HPDE6-E6E7 (cell line): ENCODE measurements at regions not wholly inside any gene's neighbourhood (a gene's known extent, or its start where the extent isn't known, plus 50 kb on each side); places are given as distances from the start of the nearest gene placed in this dataset.

Experiments
- DNase-seq: peaks from one replicate; pipeline ENCODE4 v3.0.0; 2011; ENCODE audit warnings: missing footprints; ENCODE audit errors: extremely low spot score

DNA sequence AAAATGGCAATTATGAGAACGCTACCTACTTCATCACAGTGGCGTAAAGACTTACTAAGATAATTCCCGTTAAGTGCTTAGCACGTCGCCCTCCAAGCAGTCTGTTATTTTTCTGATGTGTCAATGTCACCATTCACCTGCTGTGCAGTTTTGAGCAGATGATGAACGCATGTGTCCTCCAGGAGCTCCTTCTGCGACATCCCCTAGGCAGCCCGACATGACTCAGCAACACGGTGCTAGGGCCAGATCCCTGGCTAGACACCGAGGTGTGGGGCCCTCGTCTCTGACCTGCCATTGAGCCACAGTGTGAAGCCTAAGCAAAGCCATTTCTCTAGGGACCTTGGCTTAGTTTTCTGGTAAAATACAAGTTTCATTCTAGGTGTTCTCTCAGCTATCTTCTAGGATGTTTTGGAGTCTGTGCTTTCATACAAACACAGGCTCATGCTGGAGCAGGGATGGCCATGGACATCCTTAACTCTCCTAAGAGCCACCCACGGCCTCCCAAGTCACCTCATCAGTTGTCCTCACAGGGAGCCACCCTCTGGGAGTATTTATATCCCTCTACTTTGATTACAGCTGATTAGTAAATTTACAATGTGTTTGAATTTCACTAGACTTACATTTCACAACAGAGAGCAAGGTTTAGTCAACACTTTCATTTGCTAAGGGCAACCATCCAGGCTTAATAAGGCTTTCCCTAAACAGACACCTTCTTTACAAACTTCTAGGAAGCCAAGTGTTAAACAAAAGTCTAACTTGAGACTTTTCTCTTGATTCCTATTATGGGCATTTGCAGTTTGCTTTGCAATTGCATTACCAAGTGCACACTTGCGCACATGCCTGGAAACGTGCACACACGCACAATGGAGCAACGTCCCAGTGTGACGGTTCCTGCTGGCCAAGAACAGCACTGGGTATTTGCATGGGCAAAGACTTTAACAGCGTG, 376.8 kb upstream of the ID2 start:
- DNase-seq = no peak

DNA sequence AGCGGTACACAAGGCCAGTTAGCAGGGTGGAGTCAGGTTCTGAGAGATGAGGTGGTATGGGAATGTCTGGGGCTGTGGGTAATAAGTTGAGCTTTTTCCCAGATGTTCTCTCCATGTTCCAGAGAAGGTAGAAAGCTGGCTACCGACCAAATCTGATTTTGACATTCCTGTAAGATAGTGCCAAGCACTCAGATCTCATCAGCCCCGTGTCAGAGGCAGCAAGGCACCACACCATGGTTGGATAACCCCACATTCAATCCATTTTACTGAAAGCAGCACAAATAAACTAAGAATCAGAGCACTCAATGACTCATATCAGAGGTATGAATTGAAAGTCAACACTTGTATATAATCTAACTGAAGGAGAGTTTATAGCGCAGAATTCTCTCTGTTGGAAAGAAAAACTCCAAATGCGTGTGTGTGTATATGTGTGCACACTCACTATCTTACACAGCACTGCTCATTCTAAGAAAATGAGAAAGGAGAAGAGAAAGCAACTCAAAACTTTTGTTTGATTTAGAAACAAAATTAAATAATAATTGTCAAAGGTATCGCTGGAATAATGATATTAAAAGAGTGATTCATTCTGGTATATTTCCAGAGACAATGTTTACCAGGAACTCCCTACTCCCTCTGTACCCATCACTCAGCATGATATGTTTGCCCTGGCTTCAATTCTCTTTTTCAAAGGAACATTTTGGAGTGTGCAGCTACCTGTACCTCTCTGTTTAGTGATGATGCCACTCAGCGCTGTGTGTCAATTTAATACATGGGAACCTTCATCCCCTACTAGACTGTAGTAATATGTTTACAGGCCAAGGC, 375.1 kb upstream of the ID2 start:
- no peak for DNase-seq

DNA sequence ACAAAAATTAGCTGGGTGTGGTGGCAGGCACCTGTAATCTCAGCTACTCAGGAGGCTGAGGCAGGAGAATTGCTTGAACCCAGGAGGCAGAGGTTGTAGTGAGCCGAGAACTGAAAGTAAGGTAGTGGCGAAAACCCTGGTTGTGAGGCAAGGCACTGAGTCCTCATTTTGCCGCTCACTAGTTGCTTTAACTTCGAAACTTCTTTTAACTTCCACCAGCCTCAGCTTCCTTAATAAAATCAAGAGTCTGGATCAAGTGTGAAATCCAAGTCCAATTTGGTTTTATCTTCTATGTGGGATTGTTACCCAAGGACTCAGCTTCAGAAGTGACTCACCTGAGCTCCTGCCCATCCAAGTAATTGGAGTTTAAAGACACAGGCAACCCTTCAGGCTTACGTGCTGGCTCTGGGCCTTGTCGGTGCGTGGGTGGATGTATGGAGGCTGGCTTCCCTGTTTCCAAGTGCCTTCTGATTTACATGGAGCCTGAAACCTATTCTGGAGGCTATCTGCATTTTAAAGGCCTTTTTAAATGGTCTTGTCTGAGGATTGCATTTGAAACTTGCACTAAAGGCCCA, 374.2 kb upstream of the ID2 start:
- DNase-seq = no peak

DNA sequence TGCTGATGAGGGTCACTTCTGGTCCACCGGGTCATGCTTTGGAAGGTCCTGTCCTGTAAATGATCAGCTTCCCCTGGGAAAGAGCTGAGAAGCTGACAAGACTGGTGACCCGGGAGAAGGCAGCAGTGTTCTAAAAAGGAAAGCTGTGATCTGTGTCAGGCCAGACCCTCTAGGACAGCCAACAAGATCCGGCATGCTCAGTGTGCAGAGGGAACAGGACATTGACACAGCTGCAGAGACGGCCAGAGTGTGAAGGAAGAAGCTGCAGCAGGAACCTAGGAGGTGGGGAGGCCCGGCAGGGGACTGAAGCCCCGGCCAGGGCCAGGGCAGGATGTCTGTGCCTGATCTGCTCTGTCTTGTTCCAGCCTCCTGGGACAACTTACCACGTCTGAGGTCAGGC, 372.7 kb upstream of the ID2 start:
- no peak for DNase-seq

DNA sequence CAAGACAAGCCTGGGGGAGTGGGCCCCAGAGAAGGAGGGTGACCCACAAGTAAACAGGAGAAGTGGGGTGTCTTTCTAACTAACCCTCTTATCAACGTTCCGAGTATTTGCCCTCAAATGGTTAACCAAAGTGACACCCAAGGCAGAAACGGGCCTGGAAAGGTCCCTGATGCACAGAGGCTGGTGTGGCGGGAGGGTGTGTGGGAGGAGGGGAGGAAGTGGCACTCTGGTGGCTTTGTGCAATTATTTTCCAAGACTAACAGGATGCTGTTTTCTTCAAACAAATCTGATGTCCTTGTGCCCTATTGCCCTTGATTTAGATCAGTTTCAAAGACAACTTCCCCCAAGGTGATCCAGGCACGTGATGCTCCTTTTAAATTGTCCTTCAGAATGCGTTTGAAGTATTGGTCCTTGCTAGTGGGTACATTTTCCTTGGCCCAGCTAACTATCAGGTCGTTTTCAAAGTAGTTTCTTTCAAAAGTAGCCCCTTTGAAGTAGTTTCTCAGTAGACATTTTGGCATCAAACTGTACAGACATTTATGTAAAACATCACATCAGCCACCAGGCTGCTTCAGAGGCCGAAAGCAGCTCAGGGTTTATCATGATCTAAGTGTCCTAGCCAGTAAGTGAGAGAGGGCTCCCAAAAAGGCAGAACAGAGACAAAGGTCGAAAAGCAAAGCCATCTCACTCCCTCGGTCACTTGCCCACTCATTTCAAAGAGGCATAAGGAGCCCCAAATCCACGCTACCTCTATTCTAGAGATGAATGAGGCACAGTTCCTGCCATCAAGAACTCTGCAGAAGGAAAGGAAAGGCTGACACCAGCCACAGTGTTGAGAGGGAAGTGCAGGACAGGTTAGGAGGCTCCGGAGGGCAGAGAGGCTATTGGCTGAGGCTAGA, 371.1 kb upstream of the ID2 start:
- DNase-seq = no peak

DNA sequence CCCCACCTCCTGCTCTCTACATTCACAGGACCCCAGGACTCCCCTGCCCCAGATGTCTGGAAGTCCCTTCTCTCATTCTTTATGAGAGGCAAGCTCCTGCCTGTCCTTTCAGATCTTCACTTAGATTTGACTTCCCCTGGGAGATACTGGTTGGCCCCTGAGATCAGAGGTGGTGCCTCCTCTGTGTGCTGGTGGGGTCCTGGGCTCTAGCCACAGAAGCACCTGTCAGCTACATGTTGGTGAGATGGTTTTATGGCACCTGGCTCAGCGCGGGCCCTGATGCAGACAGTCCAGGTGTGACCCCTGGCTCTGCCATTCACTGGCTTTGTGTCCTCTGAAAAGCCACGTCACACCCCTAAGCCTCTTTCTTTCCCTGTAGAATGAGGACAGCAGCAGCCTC, 369.6 kb upstream of the ID2 start:
- DNase-seq = no peak

DNA sequence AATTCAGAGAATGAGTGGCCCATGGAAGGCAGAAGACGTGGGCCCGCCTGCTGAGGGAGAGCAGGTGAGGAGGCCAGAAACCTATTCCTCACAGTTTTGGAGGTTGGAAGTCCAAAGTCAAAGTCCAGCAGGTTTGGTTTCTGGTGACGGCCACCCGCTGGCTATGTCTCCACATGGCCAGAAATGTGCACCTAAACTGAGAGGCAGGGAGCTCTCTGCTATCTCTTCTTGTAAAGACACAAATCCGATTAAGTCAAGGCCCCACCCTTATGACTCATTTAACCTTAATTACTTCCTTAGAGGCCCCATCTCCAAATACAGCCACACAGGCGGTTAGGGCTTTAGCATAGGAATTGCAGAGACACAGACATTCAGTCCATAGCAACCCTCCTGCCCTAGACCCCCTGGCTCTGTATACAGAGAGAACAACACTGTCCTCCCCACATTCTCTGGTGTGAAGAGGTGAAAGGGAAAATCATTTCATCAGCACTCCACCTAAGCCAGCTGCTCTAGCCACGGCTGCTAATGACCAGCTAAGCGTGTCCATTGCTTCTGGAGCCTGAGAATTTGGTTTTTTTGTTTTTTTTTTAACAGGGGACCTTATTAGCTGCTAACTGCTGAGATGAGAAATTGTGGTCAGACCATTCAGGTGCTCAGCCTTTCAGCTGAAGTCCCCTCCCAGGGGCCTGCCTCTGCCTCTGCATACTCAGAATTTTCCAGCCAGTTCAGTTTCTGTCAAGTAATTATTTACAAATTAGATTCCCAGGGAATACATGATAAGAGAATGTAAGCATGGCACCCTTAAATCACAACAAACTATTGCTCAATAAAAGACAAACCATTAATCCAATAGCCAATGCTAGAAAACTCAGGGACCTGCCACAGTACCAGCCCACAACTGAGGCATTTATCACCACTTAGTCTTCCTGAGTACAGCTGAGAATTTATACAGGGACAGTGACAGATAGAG, 368.7 kb upstream of the ID2 start:
- no peak for DNase-seq

DNA sequence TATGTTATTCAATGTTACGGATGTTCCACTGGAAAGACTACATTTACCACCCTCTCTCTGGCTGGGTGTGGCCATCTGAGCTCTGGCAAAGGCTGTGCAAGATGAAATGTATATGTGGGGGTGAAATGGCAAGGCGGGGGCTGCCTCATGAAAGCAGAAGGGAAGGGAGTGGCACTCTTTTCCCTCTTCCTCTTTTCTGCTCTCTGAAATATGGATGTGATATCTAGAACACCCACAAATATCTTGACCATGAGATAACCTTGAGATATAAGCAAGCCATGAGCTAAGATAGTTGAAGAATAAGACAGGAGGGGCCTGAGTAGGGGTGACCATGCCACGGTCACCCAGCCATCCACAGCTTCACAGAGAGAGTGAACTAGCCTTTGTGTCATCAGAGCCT, 367.8 kb upstream of the ID2 start:
- no peak for DNase-seq

DNA sequence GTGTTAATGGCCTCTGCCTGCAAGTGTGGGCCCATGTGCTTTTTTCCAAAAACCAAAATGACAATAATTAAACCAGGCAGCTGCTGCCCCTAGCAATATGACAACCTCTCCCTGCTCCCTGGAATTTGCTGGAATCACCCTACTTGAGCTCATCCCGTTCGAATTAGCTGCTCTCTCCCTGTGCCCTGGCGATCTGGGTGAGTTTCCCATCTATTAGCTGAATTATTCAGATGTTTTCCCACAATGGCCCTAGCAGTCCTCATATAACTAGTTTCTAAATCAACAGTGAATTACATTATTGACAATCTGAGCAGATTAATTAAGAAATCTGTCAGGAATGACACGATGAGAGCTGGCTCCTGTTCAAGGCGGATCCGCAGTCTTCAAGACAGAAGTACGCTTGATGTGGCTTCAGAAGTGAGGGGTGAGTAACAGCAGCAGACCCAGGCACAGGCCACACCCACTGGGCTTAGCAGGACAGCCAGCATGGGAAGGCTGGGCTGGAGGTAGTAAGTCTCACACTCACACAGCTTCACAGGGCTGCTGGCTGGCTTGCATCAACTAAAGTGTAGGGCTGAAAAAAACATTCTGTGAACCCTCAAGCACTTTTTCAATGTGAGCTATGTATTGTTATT, 366.2 kb upstream of the ID2 start:
- DNase-seq = no peak

DNA sequence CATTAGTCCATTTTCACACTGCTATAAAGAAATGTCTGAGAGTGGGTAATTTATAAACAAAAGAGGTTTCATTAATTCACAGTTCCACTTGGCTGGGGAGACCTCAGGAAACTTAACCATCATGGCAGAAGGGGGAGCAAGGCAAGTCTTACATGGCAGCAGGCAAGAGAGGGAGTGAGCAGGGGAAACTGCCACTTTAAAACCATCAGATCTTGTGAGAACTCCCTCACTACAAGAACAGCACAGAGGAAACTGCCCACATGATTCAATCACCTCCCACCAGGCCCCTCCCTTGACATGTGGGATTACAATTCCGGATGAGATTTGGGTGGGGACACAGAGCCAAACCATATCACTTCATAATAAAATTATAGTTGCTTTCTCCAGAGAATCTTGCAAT, 365.5 kb upstream of the ID2 start:
- no peak for DNase-seq

DNA sequence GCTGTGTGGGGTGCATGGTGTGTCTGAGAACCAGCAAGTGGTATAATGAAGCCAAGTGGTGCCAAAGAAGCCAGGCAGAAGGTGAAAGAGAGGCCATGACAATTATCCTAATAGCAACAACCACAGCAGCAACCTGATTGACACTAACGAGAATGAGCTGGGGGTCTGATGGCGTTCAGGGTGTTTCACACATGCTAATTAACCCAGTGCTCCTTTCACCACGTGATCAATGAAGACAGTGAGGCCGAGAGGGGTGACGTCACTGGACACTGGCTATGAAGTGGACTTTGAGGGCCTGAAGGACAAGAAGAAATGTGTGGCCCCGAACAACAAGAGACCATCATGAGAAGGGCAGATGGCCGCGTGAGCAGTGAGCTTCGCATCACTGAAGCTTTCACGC, 364.4 kb upstream of the ID2 start:
- no peak for DNase-seq

DNA sequence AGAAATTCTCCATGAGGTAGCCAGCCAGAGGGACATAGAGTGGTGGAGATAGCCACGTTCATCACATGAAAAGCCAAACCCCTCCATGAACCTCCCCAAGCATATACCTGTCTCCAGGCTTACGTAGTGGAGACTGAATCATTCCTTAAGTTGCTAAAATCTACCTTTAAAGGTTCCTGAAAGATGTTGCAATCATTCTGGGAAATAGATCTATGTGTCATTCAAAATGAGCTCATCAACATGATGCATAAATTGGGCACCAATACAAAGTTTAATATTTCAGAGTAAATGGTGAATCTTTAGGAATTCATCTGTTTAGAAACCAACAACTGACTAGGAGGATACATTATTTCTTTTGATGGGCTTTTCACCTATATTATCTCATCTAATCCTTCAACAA, 362.6 kb upstream of the ID2 start:
- DNase-seq = no peak

DNA sequence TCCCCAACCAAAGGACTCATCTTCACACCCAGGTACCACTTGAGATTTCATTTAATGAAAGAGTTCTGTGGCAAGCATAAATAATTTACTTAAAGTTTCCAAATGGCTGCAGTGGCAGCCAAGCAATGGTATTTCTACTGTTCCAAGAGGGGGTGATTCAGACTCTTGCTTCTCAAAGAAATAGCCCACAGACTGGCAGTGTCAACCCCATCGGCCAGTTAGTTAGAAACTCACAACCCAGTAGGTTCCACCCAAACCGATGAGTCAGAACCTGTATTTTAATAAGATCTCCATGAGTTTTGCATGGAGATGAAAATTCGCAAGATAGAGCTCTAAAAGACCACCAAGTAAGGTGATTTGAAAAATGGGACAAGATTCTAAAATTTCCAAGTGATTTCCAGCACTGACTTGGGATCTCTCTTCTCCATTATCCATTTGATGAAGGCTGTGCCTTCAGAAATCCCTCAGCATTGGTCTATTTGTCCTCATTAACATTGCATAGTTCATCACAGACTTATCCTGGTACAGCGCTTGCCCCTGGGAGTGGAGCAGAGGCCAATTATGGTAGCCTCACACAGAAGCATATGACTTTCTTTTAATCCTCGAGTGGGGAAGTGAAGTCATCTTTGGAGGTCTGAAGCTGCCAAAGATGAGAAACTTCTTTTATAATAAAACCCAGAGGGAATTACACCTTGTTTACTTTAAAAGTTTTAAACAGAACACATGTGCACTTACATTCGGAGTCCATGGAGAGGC, 361.4 kb upstream of the ID2 start:
- DNase-seq = no peak

DNA sequence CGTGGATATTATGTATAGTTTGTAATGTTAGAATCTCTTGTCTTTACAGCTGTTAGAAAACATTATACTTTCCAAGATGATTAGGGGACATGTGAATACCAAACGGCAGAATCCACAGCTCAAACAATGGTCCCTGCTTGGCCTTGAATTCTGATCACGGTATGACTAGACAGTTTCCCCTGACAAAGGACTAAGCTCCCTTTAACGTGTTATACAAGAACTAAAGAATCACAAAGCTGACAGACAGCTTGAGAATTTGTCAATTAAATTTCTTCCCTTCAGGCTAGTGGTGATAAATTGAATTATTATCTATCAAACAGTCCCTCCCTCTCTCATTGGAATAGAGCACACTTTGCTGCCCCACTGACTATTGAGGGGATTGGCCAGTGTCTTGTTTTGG, 359.2 kb upstream of the ID2 start:
- no peak for DNase-seq

DNA sequence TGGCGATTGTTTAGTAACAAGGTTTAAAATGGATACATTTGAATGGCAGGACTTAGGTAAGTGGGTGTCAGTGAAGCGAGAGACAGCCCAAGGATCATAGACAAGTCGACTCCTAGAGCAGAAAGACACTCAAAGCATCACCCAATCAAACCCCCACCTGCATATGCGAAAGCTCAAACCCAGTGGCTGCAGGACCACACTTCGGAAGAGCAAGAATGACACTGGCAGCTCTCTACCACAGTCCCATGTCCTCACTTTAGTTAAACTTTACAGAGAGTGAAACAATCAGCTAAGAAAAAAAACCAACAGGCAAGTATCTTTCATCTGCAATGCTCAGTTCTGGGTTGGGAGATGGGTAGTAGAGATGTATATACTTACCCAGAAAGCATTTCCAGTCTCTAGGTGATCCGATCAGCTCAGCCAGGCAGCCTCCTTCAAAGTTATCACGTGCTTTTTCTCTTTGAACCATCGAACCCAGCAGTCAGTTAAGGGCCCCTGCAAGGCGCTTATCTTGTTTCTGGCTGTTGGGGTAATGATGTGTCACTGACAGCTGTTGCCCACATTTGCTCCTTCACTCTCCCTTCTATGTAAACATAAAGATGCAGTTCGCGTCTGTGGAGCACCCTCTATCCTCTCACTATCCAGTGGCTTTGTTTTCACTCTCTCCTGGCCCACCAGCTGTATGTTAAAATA, 357.5 kb upstream of the ID2 start:
- DNase-seq = no peak

DNA sequence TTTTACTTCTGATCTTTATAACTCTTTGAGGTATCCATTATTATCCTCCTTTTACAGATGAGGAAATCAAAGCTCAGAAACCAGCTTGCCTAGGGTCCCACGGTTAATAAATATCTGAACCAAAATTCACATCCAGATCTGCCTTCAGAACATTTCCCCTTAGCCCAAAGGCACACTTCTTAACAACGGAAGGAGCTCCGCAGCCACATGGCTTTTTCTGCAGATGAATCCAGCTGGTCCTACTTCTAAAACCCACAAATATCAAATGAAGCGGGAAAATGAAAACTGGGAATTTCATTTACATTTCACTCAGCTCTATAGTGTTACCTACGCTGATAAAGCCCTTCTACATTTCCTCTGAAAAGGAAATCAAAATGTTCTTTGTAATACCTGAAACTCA, 357.0 kb upstream of the ID2 start:
- no peak for DNase-seq

DNA sequence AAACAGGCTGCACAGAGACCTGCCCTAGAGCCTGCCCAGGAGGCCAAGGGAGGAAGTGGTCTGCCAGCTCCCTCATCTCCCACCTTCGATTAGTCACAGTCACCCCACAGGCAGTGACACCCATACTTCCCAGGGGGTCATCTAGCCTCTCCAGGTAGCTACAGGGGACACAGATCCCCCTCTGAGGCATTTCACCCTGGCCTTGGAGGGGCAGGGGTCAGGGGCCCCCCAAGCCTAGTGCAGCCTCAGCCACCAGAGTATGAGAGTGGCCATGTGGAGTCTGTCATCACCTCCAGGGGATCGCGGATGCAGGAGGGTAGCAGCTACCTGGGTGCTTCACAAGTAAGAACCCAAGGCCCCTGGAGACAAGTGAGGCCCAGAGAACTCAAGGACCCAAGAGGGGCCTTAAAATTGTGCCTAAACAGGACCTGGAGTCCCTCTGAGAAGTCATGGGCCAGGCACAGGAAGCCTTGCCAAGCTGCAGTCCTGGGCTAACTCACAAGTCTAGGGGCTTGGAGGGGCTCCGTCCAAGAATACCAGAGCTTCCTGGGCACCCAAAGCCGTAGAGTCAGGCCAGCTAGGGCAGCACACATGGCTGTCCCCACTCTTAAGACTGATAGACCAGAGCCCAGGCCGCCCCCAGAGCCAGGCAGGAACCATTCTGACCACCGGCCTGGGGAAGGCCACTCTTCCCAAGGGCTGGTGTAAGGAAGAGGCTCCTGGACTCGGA, 354.3 kb upstream of the ID2 start:
- DNase-seq = no peak

DNA sequence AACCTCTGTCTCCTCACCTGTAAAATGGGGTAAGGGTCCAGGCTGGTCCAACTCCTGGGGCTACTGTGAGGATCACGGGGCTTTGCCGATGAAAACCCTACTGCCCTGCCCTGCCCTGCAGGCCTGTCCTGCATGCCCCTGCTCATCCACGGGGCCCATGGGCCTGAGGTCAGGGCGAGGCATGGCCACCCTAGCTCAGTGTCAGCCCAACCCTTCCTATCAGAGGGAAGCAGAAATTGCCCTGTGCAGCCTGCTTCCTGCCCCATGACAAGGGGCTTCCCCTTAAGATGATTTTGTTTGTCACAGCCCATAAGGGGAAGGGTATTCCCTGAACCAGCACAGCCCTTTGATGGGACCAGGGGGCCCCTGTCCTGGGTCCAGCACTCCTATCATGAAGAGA, 353.6 kb upstream of the ID2 start:
- no peak for DNase-seq
